VCaP (cell line): ENCODE measurements at regions not wholly inside any gene's neighbourhood (a gene's known extent, or its start where the extent isn't known, plus 50 kb on each side); places are given as distances from the start of the nearest gene placed in this dataset.

ENCODE experiments used
- H3K27ac ChIP-seq: fragments of 450-650 bp; 2 replicates; pipeline ENCODE4 v1.5.1; 2017
- TF ChIP-seq, protein P1 (sequence below): fragments of 450-650 bp; conservative IDR thresholded peaks from 2 replicates; pipeline ENCODE4 v1.5.1; 2017; ENCODE audit warnings: mild to moderate bottlenecking, moderate library complexity

DNA sequence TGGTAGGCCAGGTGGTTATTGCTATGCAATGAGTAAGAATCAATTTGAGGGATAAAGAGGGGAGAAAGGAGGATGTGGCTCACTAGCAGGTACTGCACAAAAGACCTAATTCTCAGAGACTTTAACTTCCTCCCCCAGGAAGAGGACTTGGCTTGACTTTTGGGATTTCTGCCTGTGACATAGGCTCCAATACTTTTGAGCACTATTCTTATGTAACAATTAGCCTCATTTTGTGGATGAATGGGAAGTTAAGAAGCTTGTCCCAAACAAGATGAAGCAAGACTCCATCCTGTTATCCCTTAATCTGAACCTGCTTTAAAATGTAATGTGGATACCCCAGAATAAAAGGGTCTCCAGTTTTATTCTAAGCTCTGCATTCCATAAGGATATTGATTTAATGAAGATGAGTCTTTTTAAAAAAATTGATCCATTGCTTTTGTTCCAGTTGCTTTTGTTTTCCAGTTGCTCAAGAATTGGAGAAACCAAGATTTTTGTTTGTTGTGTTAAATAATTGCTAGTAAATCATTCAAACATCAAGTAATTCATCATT is 218.5 kb downstream of the SNX13 start:
- TF ChIP-seq, protein P1, sequence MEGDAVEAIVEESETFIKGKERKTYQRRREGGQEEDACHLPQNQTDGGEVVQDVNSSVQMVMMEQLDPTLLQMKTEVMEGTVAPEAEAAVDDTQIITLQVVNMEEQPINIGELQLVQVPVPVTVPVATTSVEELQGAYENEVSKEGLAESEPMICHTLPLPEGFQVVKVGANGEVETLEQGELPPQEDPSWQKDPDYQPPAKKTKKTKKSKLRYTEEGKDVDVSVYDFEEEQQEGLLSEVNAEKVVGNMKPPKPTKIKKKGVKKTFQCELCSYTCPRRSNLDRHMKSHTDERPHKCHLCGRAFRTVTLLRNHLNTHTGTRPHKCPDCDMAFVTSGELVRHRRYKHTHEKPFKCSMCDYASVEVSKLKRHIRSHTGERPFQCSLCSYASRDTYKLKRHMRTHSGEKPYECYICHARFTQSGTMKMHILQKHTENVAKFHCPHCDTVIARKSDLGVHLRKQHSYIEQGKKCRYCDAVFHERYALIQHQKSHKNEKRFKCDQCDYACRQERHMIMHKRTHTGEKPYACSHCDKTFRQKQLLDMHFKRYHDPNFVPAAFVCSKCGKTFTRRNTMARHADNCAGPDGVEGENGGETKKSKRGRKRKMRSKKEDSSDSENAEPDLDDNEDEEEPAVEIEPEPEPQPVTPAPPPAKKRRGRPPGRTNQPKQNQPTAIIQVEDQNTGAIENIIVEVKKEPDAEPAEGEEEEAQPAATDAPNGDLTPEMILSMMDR = no peak
- H3K27ac ChIP-seq = no peak overlapping the region

DNA sequence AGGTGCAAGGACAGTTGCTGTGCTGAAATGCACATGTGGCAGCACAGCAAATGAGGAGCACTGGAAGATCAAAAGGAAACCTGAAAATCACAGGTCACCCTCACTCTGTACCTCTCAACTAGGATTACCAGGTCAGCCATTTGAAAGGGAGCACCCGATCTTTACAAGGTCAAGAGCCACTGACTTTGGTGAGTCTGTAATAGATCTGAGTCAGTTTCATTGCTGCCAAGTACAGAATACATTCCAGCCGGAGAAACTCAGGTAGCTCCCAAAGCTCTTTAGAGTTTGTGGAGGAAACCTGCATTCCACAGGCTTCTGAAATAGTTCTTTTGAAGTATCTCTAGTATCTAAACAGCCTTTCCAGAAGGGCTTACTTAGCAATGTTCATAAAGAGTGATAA is 217.5 kb downstream of the SNX13 start:
- H3K27ac ChIP-seq = no peak overlapping the region
- TF ChIP-seq, protein P1 = no peak

DNA sequence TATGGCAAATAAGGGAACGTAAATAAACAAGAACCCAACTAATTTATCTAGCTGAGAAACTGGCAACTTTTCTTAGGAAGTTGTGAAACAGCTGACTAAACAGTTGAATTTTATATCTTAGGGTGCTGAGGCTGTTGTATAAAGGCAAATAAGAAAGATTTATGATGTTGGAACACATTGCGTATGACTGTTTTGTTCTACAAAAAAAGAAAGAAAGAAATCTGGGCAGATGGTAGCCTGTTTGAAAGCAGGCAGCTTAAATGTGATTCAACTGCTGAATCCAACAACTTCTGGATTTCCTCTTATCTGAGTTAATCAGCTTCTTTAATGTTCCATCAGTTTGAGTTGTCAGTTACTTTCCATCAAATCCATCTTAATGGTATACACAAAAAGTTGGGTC is 214.5 kb downstream of the SNX13 start:
- TF ChIP-seq, protein P1 = no peak
- H3K27ac ChIP-seq = no peak overlapping the region; the same call in 1 of the 2 replicates

DNA sequence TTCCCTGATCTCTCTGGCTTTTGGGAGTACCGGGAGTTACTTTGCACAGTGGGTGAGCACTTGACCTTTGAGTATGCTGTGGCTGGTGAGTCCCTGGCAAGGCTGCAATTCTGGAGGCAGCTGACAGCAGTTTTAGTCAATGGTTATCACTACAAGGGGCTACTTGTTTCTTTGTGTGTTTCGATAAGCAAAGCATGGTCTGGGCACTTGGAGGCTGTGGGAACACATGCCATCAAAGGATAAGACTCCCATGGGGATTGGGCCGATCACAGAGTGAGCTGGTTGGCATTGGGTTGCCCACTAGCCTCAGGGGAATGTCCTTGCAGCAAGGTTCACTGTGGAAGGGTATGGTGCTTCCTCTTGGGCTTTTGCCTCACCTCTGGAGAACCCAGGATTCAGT is 208.2 kb downstream of the SNX13 start:
- TF ChIP-seq, protein P1 = no peak
- H3K27ac ChIP-seq = no peak overlapping the region
